Activated B cell treated with CpG ODN at 0.5 μM for 24 hours (primary cell): ENCODE measurements at regions not wholly inside any gene's neighbourhood (a gene's known extent, or its start where the extent isn't known, plus 50 kb on each side); places are given as distances from the start of the nearest gene placed in this dataset.

ENCODE experiments used
- ATAC-seq: fragments of 200-7000 bp; cut with Tn5 transposase; one replicate; pipeline ENCODE4 v1.10.0; 2021; ENCODE audit warnings: low read depth, mild to moderate bottlenecking, moderate library complexity
- CTCF ChIA-PET: fragments of 350-600 bp; sonication (Branson Sonifier 250); formaldehyde crosslinking; loops from one replicate; lab custom pipeline; 2021; ENCODE audit warnings: antibody characterized with exemption; lab: Charles Lee
- POLR2A ChIA-PET: fragments of 350-600 bp; sonication (Branson Sonifier 250); formaldehyde crosslinking; loops from one replicate; lab custom pipeline; 2021; ENCODE audit warnings: antibody characterized with exemption; lab: Charles Lee
- DNase-seq: peaks from one replicate; pipeline ENCODE4 v3.0.0; 2022
- H3K27ac Mint-ChIP-seq: one replicate; pipeline ENCODE4 v1.8.0; 2020; ENCODE audit warnings: mixed read lengths
- H3K27me3 Mint-ChIP-seq: one replicate; pipeline ENCODE4 v1.8.0; 2021; ENCODE audit warnings: mixed read lengths
- H3K36me3 Mint-ChIP-seq: one replicate; pipeline ENCODE4 v1.8.0; 2021; ENCODE audit warnings: low read depth, mixed read lengths
- H3K4me1 Mint-ChIP-seq: one replicate; pipeline ENCODE4 v1.8.0; 2021; ENCODE audit warnings: mixed read lengths
- H3K4me3 Mint-ChIP-seq: one replicate; pipeline ENCODE4 v1.8.0; 2020; ENCODE audit warnings: mild to moderate bottlenecking, mixed read lengths
- H3K9me3 Mint-ChIP-seq: one replicate; pipeline ENCODE4 v1.8.0; 2020; ENCODE audit warnings: mixed read lengths
- CTCF ChIP-seq: fragments of 200-600 bp; IDR thresholded peaks from one replicate; pipeline ENCODE4 v1.8.0; 2022; ENCODE audit warnings: antibody characterized with exemption, mild to moderate bottlenecking
- intact Hi-C: fragments of 100-400 bp; cut with micrococcal nuclease; formaldehyde crosslinking; loops from one replicate; pipeline ENCODE4 v1.15.1; 2024

- DNase-seq: no peak
- CTCF ChIA-PET: no interaction called here
These were observed 59.2 kb downstream of the C9orf50 start for GRCh38 chr9:129561594-129562281.

GRCh38 chr9:129560881-129561306 lies 60.0 kb downstream of the C9orf50 start:
- DNase-seq: no peak
- ATAC-seq: no peak
- no peak overlapping the region for H3K27ac Mint-ChIP-seq
- H3K4me1 Mint-ChIP-seq: no peaks in the 10 kb centered on the region
- ChIA-PET POLR2A (interaction anchor here (1.1 kb wide), 1 partner anchor 420 kb away, joined by 3 read pairs; no protein-coding TSS in a partner anchor), CTCF (no interaction called here)
- no peaks in the 10 kb centered on the region for H3K36me3 Mint-ChIP-seq
- H3K9me3 Mint-ChIP-seq: no peaks in the 10 kb centered on the region
- no peak for TF ChIP-seq CTCF
- H3K4me3 Mint-ChIP-seq: no peak overlapping the region
- intact Hi-C loops: no loop called here
- H3K27me3 Mint-ChIP-seq: peaks cover 20% of the 10 kb centered on the region

More at GRCh38 chr9:129561594-129562281, 59.2 kb downstream of the C9orf50 start:
- no peak for TF ChIP-seq CTCF
- H3K27me3 Mint-ChIP-seq: peaks cover 21% of the 10 kb centered on the region
- intact Hi-C loops: no loop called here
- no peak overlapping the region for H3K27ac Mint-ChIP-seq
- ATAC-seq: no peak
- H3K4me1 Mint-ChIP-seq: no peaks in the 10 kb centered on the region
- no peaks in the 10 kb centered on the region for H3K9me3 Mint-ChIP-seq
- no peaks in the 10 kb centered on the region for H3K36me3 Mint-ChIP-seq
- POLR2A ChIA-PET: interaction anchor here (1.1 kb wide), 1 partner anchor 421 kb away, joined by 3 read pairs; no protein-coding TSS in a partner anchor
- no peak overlapping the region for H3K4me3 Mint-ChIP-seq

- Mint-ChIP-seq H3K4me1 (no peaks in the 10 kb centered on the region), H3K36me3 (no peaks in the 10 kb centered on the region), H3K9me3 (no peaks in the 10 kb centered on the region), H3K27ac (no peak overlapping the region), H3K4me3 (no peak overlapping the region), H3K27me3 (peaks cover 15% of the 10 kb centered on the region)
- CTCF ChIA-PET: no interaction called here
- ATAC-seq: no peak
- no peak for DNase-seq
- intact Hi-C loops: no loop called here
- POLR2A ChIA-PET: interaction anchor here (0.6 kb wide), 1 partner anchor 182 kb away, joined by 6 read pairs; no protein-coding TSS in a partner anchor
- no peak for TF ChIP-seq CTCF
These were observed 61.4 kb downstream of the C9orf50 start for GRCh38 chr9:129559506-129559881.

GRCh38 chr9:129558551-129559505 lies 62.1 kb downstream of the C9orf50 start:
- POLR2A ChIA-PET: interaction anchor here (0.6 kb wide), 1 partner anchor 183 kb away, joined by 6 read pairs; no protein-coding TSS in a partner anchor
- ATAC-seq (no peak), DNase-seq (no peak)
- intact Hi-C loops: no loop called here
- Mint-ChIP-seq H3K27me3 (peaks cover 14% of the 10 kb centered on the region), H3K4me3 (no peak overlapping the region), H3K4me1 (no peaks in the 10 kb centered on the region), H3K9me3 (no peaks in the 10 kb centered on the region), H3K36me3 (no peaks in the 10 kb centered on the region), H3K27ac (no peak overlapping the region)
- CTCF ChIA-PET: no interaction called here
- TF ChIP-seq CTCF: no peak

GRCh38 chr9:129558063-129558550 lies 62.8 kb downstream of the C9orf50 start:
- Mint-ChIP-seq H3K4me1 (no peaks in the 10 kb centered on the region), H3K9me3 (no peaks in the 10 kb centered on the region), H3K27me3 (peaks cover 18% of the 10 kb centered on the region), H3K4me3 (no peak overlapping the region), H3K27ac (no peak overlapping the region), H3K36me3 (no peaks in the 10 kb centered on the region)
- ChIA-PET CTCF (no interaction called here), POLR2A (no interaction called here)
- intact Hi-C loops: no loop called here
- DNase-seq (no peak), ATAC-seq (no peak)
- no peak for TF ChIP-seq CTCF
